Karpas-422 (cell line): ENCODE measurements at regions not wholly inside any gene's neighbourhood (a gene's known extent, or its start where the extent isn't known, plus 50 kb on each side); places are given as distances from the start of the nearest gene placed in this dataset.

ENCODE experiments used
- DNase-seq: peaks from one replicate; pipeline ENCODE4 v3.0.0-alpha.2; 2015
- H2AFZ ChIP-seq: fragments of 200-600 bp; sonication (generic); 2 replicates; pipeline ENCODE4 v1.6.1; 2014; ENCODE audit warnings: antibody characterized with exemption, low read length, mixed read lengths
- H3K27ac ChIP-seq: fragments of 200-600 bp; sonication (generic); 2 replicates; pipeline ENCODE4 v1.5.1; 2014; ENCODE audit warnings: mild to moderate bottlenecking, low read length, moderate library complexity
- H3K27me3 ChIP-seq: fragments of 200-600 bp; sonication (generic); 2 replicates; pipeline ENCODE4 v1.6.1; 2014; ENCODE audit warnings: low read length, mixed read lengths
- H3K36me3 ChIP-seq: fragments of 200-600 bp; sonication (generic); 2 replicates; pipeline ENCODE4 v1.6.1; 2014; ENCODE audit warnings: low read length, mixed read lengths; ENCODE audit not compliant: insufficient read depth
- H3K4me1 ChIP-seq: fragments of 200-600 bp; sonication (generic); 2 replicates; pipeline ENCODE4 v1.6.1; 2014; ENCODE audit warnings: mild to moderate bottlenecking, low read length, mixed read lengths
- H3K4me2 ChIP-seq: fragments of 200-600 bp; sonication (generic); 2 replicates; pipeline ENCODE4 v1.6.1; 2014; ENCODE audit warnings: low read length, low read depth, mild to moderate bottlenecking; ENCODE audit not compliant: poor library complexity, severe bottlenecking
- H3K4me3 ChIP-seq: fragments of 200-600 bp; sonication (generic); 2 replicates; pipeline ENCODE4 v1.5.1; 2014; ENCODE audit warnings: mild to moderate bottlenecking, antibody characterized with exemption, low read length, mixed read lengths
- H3K79me2 ChIP-seq: fragments of 200-600 bp; sonication (generic); 2 replicates; pipeline ENCODE4 v1.6.1; 2014; ENCODE audit warnings: mild to moderate bottlenecking, low read length, mixed read lengths
- H3K9ac ChIP-seq: fragments of 200-600 bp; sonication (generic); 2 replicates; pipeline ENCODE4 v1.6.0; 2014; ENCODE audit warnings: low read length
- H3K9me2 ChIP-seq: fragments of 200-600 bp; sonication (generic), shearing (Covaris generic); replicated peaks from 2 replicates; pipeline ENCODE4 v1.6.0; 2014; ENCODE audit warnings: mild to moderate bottlenecking, low read length, moderate library complexity; ENCODE audit not compliant: insufficient read depth
- H3K9me3 ChIP-seq: fragments of 300-700, 200-600 bp; sonication (generic); 2 replicates; pipeline ENCODE4 v1.6.1; 2014; ENCODE audit warnings: low read length, mixed read lengths
- H4K20me1 ChIP-seq: fragments of 200-600 bp; sonication (generic); 2 replicates; pipeline ENCODE4 v1.6.1; 2014; ENCODE audit warnings: mild to moderate bottlenecking, antibody characterized with exemption, low read length, low read depth; ENCODE audit not compliant: insufficient read depth

DNA sequence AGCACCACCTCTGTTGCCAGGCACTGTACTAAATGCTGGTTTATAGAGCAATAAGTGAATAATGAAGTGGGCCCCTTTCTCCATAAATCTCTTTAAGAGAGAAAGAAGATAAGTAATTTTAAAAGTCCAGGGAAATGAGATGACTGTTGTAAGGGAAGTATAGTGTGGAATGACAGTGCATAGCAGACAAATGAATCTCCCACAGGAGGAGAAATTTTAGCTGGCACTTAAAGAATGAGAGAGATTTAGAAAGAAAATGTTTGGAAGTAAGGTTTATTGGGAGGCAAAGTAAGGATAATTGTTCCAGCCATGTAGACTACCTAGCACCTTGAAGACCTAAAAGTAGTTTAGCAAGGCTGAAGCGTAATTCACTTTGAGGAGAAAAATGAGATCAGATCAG is 1081.1 kb upstream of the PABPC4L start:
- no peaks in the 10 kb centered on the region; the same call in 1 of the 2 replicates for H3K9me2 ChIP-seq
- no peak overlapping the region for H3K27ac ChIP-seq
- DNase-seq, result no peak
- no peaks in the 10 kb centered on the region for H3K79me2 ChIP-seq
- H3K4me2 ChIP-seq, result no peak overlapping the region
- H2AFZ ChIP-seq, result no peak overlapping the region
- H3K36me3 ChIP-seq, result no peaks in the 10 kb centered on the region
- no peak overlapping the region for H3K9ac ChIP-seq
- no peaks in the 10 kb centered on the region for H3K27me3 ChIP-seq
- no peaks in the 10 kb centered on the region for H3K4me1 ChIP-seq
- H3K9me3 ChIP-seq, result no peaks in the 10 kb centered on the region
- no peaks in the 10 kb centered on the region for H4K20me1 ChIP-seq
- H3K4me3 ChIP-seq, result no peak overlapping the region

DNA sequence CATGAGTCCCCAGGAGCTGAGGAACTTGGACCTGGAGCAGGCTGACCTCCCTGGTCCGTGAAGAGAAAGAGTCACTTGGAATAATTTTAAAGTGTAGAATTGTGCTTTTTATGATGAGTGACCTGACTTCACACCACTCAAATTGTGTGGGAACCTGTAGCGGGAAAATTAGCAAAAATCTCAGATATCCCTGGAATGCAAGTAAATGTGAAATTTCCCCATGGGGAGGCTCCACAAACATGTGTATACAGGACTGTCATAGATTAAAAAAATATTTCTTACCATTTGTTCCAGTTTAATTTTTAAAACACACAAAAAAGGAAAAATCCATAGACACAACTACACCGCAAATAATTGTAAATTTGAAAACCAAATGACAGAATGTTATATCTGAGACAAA is 1079.6 kb upstream of the PABPC4L start:
- Histone ChIP-seq H3K4me2 (no peak overlapping the region), H3K4me3 (no peak overlapping the region), H3K4me1 (no peaks in the 10 kb centered on the region), H3K9ac (no peak overlapping the region), H3K79me2 (no peaks in the 10 kb centered on the region), H3K9me3 (no peaks in the 10 kb centered on the region), H3K27me3 (no peaks in the 10 kb centered on the region), H3K36me3 (no peaks in the 10 kb centered on the region), H2AFZ (no peak overlapping the region), H3K9me2 (no peaks in the 10 kb centered on the region; the same call in 1 of the 2 replicates), H4K20me1 (no peaks in the 10 kb centered on the region), H3K27ac (no peak overlapping the region)
- DNase-seq, result no peak

DNA sequence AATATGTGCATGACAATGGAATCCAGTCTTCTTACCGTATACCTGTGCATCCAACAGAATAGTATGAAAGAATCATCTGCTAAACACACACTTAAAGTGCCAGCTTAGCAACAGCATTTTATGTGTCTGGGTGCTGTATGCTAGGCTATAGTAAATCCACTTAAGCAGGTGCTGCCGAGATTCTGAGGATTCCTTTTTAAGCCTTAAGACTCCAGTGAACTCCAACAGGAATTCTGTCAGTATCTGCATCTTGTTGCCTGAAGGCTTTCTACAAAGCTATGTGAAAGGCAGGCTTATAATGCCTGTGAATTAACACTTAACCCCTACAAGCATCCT is 1076.4 kb upstream of the PABPC4L start:
- Histone ChIP-seq H3K4me1 (no peaks in the 10 kb centered on the region), H3K36me3 (no peaks in the 10 kb centered on the region), H3K9me3 (no peaks in the 10 kb centered on the region), H3K27me3 (no peaks in the 10 kb centered on the region), H3K4me3 (no peak overlapping the region), H3K4me2 (no peak overlapping the region), H3K9me2 (no peaks in the 10 kb centered on the region; the same call in 1 of the 2 replicates), H3K9ac (no peak overlapping the region), H4K20me1 (no peaks in the 10 kb centered on the region), H3K79me2 (no peaks in the 10 kb centered on the region), H3K27ac (no peak overlapping the region), H2AFZ (no peak overlapping the region)
- no peak for DNase-seq

DNA sequence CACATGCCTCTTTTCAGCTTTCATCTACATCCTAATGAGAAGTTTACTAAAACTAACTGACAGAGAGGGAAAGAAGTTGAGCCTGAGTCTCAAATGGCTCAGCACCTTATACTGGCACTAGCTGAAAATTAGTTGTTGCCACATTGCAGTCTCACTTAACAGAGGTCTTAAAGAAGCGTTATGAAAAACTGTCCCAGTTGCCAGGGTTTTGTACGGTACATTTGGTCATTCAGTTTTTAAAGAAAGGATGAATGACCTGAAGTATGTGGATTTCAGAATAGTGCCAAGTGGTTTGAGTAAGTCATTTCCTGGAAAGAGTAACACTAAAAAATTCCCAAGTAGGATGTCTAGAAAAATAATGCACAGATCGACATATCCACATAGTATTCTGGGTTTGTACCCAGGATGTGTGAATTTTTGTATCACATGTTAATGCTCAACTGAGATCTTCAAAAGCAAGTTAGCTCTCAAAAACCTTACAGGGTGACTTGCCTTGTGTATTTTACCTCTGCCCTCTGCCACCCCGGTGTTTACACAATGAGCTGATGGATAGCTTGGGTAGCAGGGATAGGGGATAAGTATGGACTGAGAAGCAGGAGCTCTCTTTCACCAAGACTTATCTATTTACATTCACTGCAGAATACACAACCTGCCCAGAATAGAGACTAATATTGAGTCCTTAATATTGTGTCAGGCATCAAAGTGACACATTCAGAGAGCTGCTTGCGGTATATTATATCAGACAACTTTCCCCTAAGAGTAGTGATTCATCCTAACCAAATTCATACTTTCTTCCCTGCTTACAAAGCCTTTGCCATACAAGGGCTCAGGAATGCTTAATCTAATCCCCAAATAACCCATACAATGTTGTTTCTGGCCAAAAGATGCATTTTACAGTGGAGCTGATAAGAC is 1075.7 kb upstream of the PABPC4L start:
- H3K36me3 ChIP-seq, result no peaks in the 10 kb centered on the region
- no peak overlapping the region for H2AFZ ChIP-seq
- DNase-seq, result no peak

GRCh38 chr4:135274416-135274815 is 1072.8 kb upstream of the PABPC4L start:
- no peak for DNase-seq
- Histone ChIP-seq H3K27me3 (no peaks in the 10 kb centered on the region), H3K4me2 (no peak overlapping the region), H3K27ac (no peak overlapping the region), H3K4me1 (no peaks in the 10 kb centered on the region; the same call in 1 of the 2 replicates), H3K9me3 (no peaks in the 10 kb centered on the region), H2AFZ (no peak overlapping the region), H4K20me1 (no peaks in the 10 kb centered on the region), H3K4me3 (no peak overlapping the region), H3K9ac (no peak overlapping the region), H3K9me2 (no peaks in the 10 kb centered on the region), H3K79me2 (no peaks in the 10 kb centered on the region), H3K36me3 (no peaks in the 10 kb centered on the region)

More for the DNA sequence above, 1075.7 kb upstream of the PABPC4L start:
- H3K4me2 ChIP-seq, result no peak overlapping the region
- H3K27me3 ChIP-seq, result no peaks in the 10 kb centered on the region
- H3K9me3 ChIP-seq, result no peaks in the 10 kb centered on the region
- no peaks in the 10 kb centered on the region; the same call in 1 of the 2 replicates for H3K9me2 ChIP-seq
- no peak overlapping the region for H3K27ac ChIP-seq
- H4K20me1 ChIP-seq, result no peaks in the 10 kb centered on the region
- no peaks in the 10 kb centered on the region for H3K79me2 ChIP-seq
- no peak overlapping the region for H3K9ac ChIP-seq
- H3K4me1 ChIP-seq, result no peaks in the 10 kb centered on the region
- H3K4me3 ChIP-seq, result no peak overlapping the region

DNA sequence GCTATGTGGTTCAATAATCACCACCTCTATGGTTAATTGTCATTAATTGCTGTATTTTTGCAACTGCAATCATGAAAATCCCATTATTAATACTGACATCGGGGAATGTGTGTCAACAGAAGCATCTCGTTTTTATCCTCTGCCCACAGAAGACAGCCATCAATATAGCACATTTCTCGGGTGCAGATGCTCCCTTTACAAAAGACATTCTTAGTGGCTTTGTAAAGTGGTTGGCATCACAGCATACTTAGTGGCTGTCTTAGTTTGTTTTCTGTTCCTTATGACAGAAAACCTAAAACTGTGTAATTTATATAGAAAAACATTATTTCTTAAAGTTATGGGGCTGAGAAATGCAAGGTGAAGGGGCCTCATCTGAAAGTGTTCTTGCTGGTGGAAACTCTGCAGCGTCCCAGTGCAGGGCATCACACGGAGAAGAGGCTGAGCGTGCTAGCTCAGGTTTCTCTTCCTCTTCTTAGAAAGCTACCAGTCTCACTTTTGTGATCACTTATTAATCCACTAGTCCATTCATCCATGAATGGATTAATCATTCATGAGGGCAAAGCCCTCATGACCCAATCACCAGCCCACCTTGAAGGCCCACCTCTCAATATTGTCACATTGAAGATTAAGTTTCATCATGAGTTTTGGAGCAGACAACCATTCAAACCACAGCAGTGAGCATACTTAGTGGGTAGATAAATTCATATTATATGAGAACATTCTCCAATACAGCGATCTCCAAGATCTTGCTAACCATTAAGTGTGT is 1067.7 kb upstream of the PABPC4L start:
- Histone ChIP-seq H4K20me1 (no peaks in the 10 kb centered on the region), H3K4me2 (no peak overlapping the region), H3K27ac (no peak overlapping the region), H3K79me2 (no peaks in the 10 kb centered on the region), H3K36me3 (no peaks in the 10 kb centered on the region), H3K27me3 (no peaks in the 10 kb centered on the region), H2AFZ (no peak overlapping the region), H3K9me3 (no peaks in the 10 kb centered on the region; the same call in 1 of the 2 replicates), H3K9me2 (no peaks in the 10 kb centered on the region), H3K4me1 (peaks cover 2% of the 10 kb centered on the region; the same call in 1 of the 2 replicates), H3K4me3 (no peak overlapping the region), H3K9ac (no peak overlapping the region)
- DNase-seq, result no peak

GRCh38 chr4:135268369-135268768 is 1066.8 kb upstream of the PABPC4L start:
- H3K4me1 ChIP-seq, result peaks cover 2% of the 10 kb centered on the region; the same call in 1 of the 2 replicates
- H4K20me1 ChIP-seq, result no peaks in the 10 kb centered on the region
- no peak overlapping the region for H3K4me3 ChIP-seq
- no peaks in the 10 kb centered on the region; the same call in 1 of the 2 replicates for H3K9me3 ChIP-seq
- no peak overlapping the region for H3K9ac ChIP-seq
- no peak for DNase-seq
- H3K79me2 ChIP-seq, result no peaks in the 10 kb centered on the region
- no peaks in the 10 kb centered on the region for H3K27me3 ChIP-seq
- no peak overlapping the region for H2AFZ ChIP-seq
- no peaks in the 10 kb centered on the region for H3K9me2 ChIP-seq
- no peaks in the 10 kb centered on the region for H3K36me3 ChIP-seq
- H3K4me2 ChIP-seq, result no peak overlapping the region
- no peak overlapping the region for H3K27ac ChIP-seq

DNA sequence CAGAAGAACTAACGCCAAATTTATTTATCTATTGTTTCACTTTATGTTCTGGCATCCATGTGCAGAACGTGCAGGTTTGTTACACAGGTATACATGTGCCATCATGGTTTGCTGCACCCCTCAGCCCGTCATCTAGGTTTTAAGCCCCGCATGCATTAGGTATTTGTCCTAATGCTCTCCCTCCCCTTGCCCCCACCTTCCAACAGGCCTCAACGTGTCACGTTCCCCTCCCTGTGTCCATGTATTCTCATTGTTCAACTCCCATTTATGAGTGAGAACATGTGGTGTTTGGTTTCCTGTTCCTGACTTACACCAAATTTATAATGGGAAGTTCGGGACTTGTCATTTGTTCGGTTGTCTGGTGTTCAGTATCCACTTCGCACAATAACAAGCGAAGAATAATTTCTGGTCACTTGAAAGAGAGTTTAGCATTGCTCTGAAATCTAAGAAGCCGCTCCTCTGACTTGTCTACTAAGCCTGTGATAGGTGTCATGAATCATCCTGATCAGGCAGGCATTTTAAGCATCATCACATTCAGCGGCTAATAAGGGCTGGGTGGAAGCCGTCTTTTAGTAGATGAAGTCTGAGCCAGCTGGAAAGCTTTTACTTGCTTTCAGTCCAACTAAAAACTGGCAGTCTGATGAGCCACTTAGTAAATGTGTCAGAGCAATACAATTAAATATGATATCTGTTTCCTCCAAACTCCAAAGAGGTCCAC is 1065.7 kb upstream of the PABPC4L start:
- no peaks in the 10 kb centered on the region for H3K27me3 ChIP-seq
- no peak overlapping the region for H3K27ac ChIP-seq
- no peak overlapping the region for H2AFZ ChIP-seq
- no peak overlapping the region for H3K4me2 ChIP-seq
- no peak for DNase-seq
- H3K4me1 ChIP-seq, result peaks cover 2% of the 10 kb centered on the region; the same call in 1 of the 2 replicates
- no peaks in the 10 kb centered on the region for H3K9me2 ChIP-seq
- no peak overlapping the region for H3K9ac ChIP-seq
- no peaks in the 10 kb centered on the region for H3K79me2 ChIP-seq
- no peaks in the 10 kb centered on the region for H3K36me3 ChIP-seq
- no peak overlapping the region for H3K4me3 ChIP-seq
- no peaks in the 10 kb centered on the region; the same call in 1 of the 2 replicates for H3K9me3 ChIP-seq
- H4K20me1 ChIP-seq, result no peaks in the 10 kb centered on the region
